ENCODE measurements at regions not wholly inside any gene's neighbourhood (a gene's known extent, or its start where the extent isn't known, plus 50 kb on each side); places are given as distances from the start of the nearest gene placed in this dataset.
A peak's percentile ranks its signal among the peaks of the same experiment; 100 is the strongest.
"Not testable (repeated sequence)": the region's sequence is repeated elsewhere in the genome, so short reads cannot be mapped to it uniquely, and the experiment has no call there.

DNA sequence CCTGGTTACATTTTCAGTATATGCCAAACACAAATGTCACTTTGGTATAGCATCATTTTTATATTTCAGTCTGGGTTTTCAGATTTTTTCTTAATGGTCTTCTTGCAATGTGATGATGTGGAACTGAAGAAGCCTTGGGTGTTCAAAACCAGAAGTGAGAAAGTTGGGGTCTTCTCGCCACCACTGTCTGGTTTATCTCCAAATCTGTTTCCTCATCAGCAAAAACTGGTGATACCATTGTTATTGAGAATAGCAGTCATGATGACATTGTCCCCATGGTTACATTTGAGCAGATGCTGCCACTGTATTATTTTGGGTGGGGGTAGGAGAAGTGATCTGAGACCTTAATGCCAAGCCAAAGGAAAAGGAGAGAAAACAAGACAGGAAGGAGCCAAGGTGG, 85.9 kb upstream of the MAP3K1 start:
- no TSS peak for BruUV-seq (replicated peaks)
- no peaks in the 10 kb centered on the region for H3K4me1 Mint-ChIP-seq (ENCODE audit: insufficient read depth, unreplicated experiment)
- DNase-seq (ENCODE audit: unreplicated experiment) = no peak
- no peaks in the 10 kb centered on the region for H3K9me3 Mint-ChIP-seq (ENCODE audit: unreplicated experiment)
- TF ChIP-seq CTCF (IDR thresholded peaks at IDR 0.05; ENCODE audit: unreplicated experiment) = no peak
- POLR2A ChIA-PET = no interaction called here
- no peak overlapping the region for H3K4me3 Mint-ChIP-seq (ENCODE audit: unreplicated experiment)
- no peak overlapping the region for H3K27ac Mint-ChIP-seq (ENCODE audit: low read depth, unreplicated experiment)
- intact Hi-C loops (cut with micrococcal nuclease) = no loop called here
- H3K27me3 Mint-ChIP-seq (ENCODE audit: insufficient read depth, unreplicated experiment) = no peaks in the 10 kb centered on the region
- no peaks in the 10 kb centered on the region for H3K36me3 Mint-ChIP-seq (ENCODE audit: insufficient read depth, unreplicated experiment)
- CTCF ChIA-PET = no interaction called here

DNA sequence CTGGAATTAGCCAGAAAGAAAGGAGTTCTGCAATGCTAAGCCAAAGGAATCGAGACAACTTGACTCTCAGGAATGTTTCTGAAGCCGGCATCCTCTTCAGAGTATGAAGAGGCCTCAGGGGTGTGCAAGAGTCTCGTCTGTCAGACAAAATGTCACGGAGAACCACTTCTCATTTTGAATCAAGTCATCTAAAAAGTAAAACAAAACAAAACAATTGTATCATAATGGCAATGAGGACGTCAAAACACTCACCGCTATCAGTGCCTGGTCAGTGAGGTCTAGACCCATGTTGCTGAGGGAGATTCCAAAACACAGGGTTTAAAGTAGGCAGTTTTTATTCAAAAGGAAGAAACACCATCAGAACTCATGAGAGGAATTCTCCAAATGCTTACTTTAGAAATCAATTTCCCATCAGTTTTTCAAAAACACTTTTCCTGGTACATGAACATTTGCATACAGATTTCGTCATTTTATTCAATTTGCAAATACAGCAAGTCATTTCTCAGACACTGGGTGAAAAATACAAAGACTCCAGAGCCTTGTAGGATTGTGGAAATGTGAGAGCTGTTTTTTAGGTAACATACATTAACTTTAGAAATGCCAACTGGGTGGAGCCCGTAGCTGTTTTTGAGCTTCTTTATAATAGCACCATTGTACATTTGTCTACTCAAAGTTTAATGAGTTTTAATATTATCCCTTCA, 89.5 kb upstream of the MAP3K1 start:
- H3K9me3 Mint-ChIP-seq (ENCODE audit: unreplicated experiment) = no peaks in the 10 kb centered on the region
- no peak overlapping the region for H3K27ac Mint-ChIP-seq (ENCODE audit: low read depth, unreplicated experiment)
- intact Hi-C loops (cut with micrococcal nuclease) = no loop called here
- no peak overlapping the region for H3K4me3 Mint-ChIP-seq (ENCODE audit: unreplicated experiment)
- CTCF ChIA-PET = interaction anchor here (1.3 kb wide), 1 partner anchor 9 kb away, joined by 3 read pairs; no protein-coding TSS in a partner anchor
- peak; percentile 11 for DNase-seq (ENCODE audit: unreplicated experiment)
- no peaks in the 10 kb centered on the region for H3K27me3 Mint-ChIP-seq (ENCODE audit: insufficient read depth, unreplicated experiment)
- H3K4me1 Mint-ChIP-seq (ENCODE audit: insufficient read depth, unreplicated experiment) = no peaks in the 10 kb centered on the region
- POLR2A ChIA-PET = no interaction called here
- TF ChIP-seq CTCF (IDR thresholded peaks at IDR 0.05; ENCODE audit: unreplicated experiment) = no peak
- no peaks in the 10 kb centered on the region for H3K36me3 Mint-ChIP-seq (ENCODE audit: insufficient read depth, unreplicated experiment)
- BruUV-seq (replicated peaks) = no TSS peak

GRCh38 chr5:56724857-56725256, 90.5 kb upstream of the MAP3K1 start:
- H3K4me3 Mint-ChIP-seq (ENCODE audit: unreplicated experiment); CTCF ChIA-PET; BruUV-seq (replicated peaks); H3K36me3 Mint-ChIP-seq (ENCODE audit: insufficient read depth, unreplicated experiment); intact Hi-C loops (cut with micrococcal nuclease); H3K4me1 Mint-ChIP-seq (ENCODE audit: insufficient read depth, unreplicated experiment); H3K27ac Mint-ChIP-seq (ENCODE audit: low read depth, unreplicated experiment); H3K27me3 Mint-ChIP-seq (ENCODE audit: insufficient read depth, unreplicated experiment); H3K9me3 Mint-ChIP-seq (ENCODE audit: unreplicated experiment); DNase-seq (ENCODE audit: unreplicated experiment); POLR2A ChIA-PET: not testable (repeated sequence)

GRCh38 chr5:56722317-56722716, 93.0 kb upstream of the MAP3K1 start:
- BruUV-seq (replicated peaks) = no TSS peak

More at GRCh38 chr5:56722317-56722716, 93.0 kb upstream of the MAP3K1 start:
- Mint-ChIP-seq H3K9me3 (ENCODE audit: unreplicated experiment) (no peaks in the 10 kb centered on the region), H3K36me3 (ENCODE audit: insufficient read depth, unreplicated experiment) (no peaks in the 10 kb centered on the region), H3K27ac (ENCODE audit: low read depth, unreplicated experiment) (no peak overlapping the region), H3K27me3 (ENCODE audit: insufficient read depth, unreplicated experiment) (no peaks in the 10 kb centered on the region), H3K4me1 (ENCODE audit: insufficient read depth, unreplicated experiment) (peaks cover 4% of the 10 kb centered on the region), H3K4me3 (ENCODE audit: unreplicated experiment) (no peak overlapping the region)
- CTCF ChIA-PET = no interaction called here
- POLR2A ChIA-PET = interaction anchor here (0.6 kb wide), 1 partner anchor 92 kb away, joined by 3 read pairs; no protein-coding TSS in a partner anchor
- TF ChIP-seq CTCF (IDR thresholded peaks at IDR 0.05; ENCODE audit: unreplicated experiment) = no peak
- intact Hi-C loops (cut with micrococcal nuclease) = no loop called here
- no peak for DNase-seq (ENCODE audit: unreplicated experiment)

Measured in MCF 10A (cell line).